ENCODE measurements at regions not wholly inside any gene's neighbourhood (a gene's known extent, or its start where the extent isn't known, plus 50 kb on each side); places are given as distances from the start of the nearest gene placed in this dataset.
A peak's percentile ranks its signal among the peaks of the same experiment; 100 is the strongest.
"Not testable (repeated sequence)": the region's sequence is repeated elsewhere in the genome, so short reads cannot be mapped to it uniquely, and the experiment has no call there.

- H3K27ac ChIP-seq (ENCODE audit: low read depth, low read length): no peak overlapping the region
- H3K4me3 ChIP-seq (ENCODE audit: low read length): no peak overlapping the region
- no peaks in the 10 kb centered on the region for H3K27me3 ChIP-seq (ENCODE audit: control insufficient read depth, low read length)
- no peaks in the 10 kb centered on the region for H3K9me3 ChIP-seq (ENCODE audit: control insufficient read depth, insufficient read depth, low read length)
- H4K20me1 ChIP-seq (ENCODE audit: control insufficient read depth, insufficient read depth, low read depth, low read length): no peaks in the 10 kb centered on the region
- TF ChIP-seq EZH2phosphoT487 (IDR thresholded peaks at IDR 0.05; ENCODE audit: borderline replicate concordance, low read length) (no peak), CTCF (IDR thresholded peaks at IDR 0.05; ENCODE audit: low read depth, low read length, poor library complexity, severe bottlenecking) (no peak)
- no peaks in the 10 kb centered on the region for H3K4me1 ChIP-seq (ENCODE audit: control insufficient read depth, low read length)
- H3F3A ChIP-seq (ENCODE audit: control insufficient read depth, insufficient read depth): no peaks in the 10 kb centered on the region
- no peaks in the 10 kb centered on the region for H3K36me3 ChIP-seq (ENCODE audit: control insufficient read depth, low read length)
- H3K4me2 ChIP-seq (ENCODE audit: low read length): no peak overlapping the region
- H3K79me2 ChIP-seq (ENCODE audit: control insufficient read depth, low read length): no peaks in the 10 kb centered on the region
- H3K9me2 ChIP-seq (replicated peaks; ENCODE audit: control insufficient read depth, low read length): no peaks in the 10 kb centered on the region
Measured at GRCh38 chr1:222181191-222181590, 366.7 kb downstream of the HHIPL2 start.

- not testable (repeated sequence) for H4K20me1 ChIP-seq (ENCODE audit: control insufficient read depth, insufficient read depth, low read depth, low read length); H3K4me1 ChIP-seq (ENCODE audit: control insufficient read depth, low read length); H3K4me3 ChIP-seq (ENCODE audit: low read length); H3K9me3 ChIP-seq (ENCODE audit: control insufficient read depth, insufficient read depth, low read length); H3K9me2 ChIP-seq (replicated peaks; ENCODE audit: control insufficient read depth, low read length); H3K4me2 ChIP-seq (ENCODE audit: low read length); H3K27me3 ChIP-seq (ENCODE audit: control insufficient read depth, low read length); H3K27ac ChIP-seq (ENCODE audit: low read depth, low read length); H3F3A ChIP-seq (ENCODE audit: control insufficient read depth, insufficient read depth); H3K36me3 ChIP-seq (ENCODE audit: control insufficient read depth, low read length); H3K79me2 ChIP-seq (ENCODE audit: control insufficient read depth, low read length)
Measured at GRCh38 chr1:222177496-222177895, 370.4 kb downstream of the HHIPL2 start.

GRCh38 chr1:222171005-222171404 is 376.9 kb downstream of the HHIPL2 start:
- Histone ChIP-seq H3K27me3 (ENCODE audit: control insufficient read depth, low read length) (no peaks in the 10 kb centered on the region), H4K20me1 (ENCODE audit: control insufficient read depth, insufficient read depth, low read depth, low read length) (no peaks in the 10 kb centered on the region), H3K9me3 (ENCODE audit: control insufficient read depth, insufficient read depth, low read length) (no peaks in the 10 kb centered on the region), H3F3A (ENCODE audit: control insufficient read depth, insufficient read depth) (no peaks in the 10 kb centered on the region), H3K27ac (ENCODE audit: low read depth, low read length) (no peak overlapping the region), H3K79me2 (ENCODE audit: control insufficient read depth, low read length) (no peaks in the 10 kb centered on the region), H3K36me3 (ENCODE audit: control insufficient read depth, low read length) (no peaks in the 10 kb centered on the region), H3K4me1 (ENCODE audit: control insufficient read depth, low read length) (no peaks in the 10 kb centered on the region), H3K4me2 (ENCODE audit: low read length) (no peak overlapping the region), H3K9me2 (replicated peaks; ENCODE audit: control insufficient read depth, low read length) (no peaks in the 10 kb centered on the region), H3K4me3 (ENCODE audit: low read length) (no peak overlapping the region)
- TF ChIP-seq EZH2phosphoT487 (IDR thresholded peaks at IDR 0.05; ENCODE audit: borderline replicate concordance, low read length) (no peak), CTCF (IDR thresholded peaks at IDR 0.05; ENCODE audit: low read depth, low read length, poor library complexity, severe bottlenecking) (peak; percentile 55)

GRCh38 chr1:222168621-222169020 is 379.3 kb downstream of the HHIPL2 start:
- H3K9me3 ChIP-seq (ENCODE audit: control insufficient read depth, insufficient read depth, low read length): no peaks in the 10 kb centered on the region
- H3K4me1 ChIP-seq (ENCODE audit: control insufficient read depth, low read length): no peaks in the 10 kb centered on the region
- H3K4me2 ChIP-seq (ENCODE audit: low read length): no peak overlapping the region
- no peak overlapping the region for H3K4me3 ChIP-seq (ENCODE audit: low read length)
- H3K27ac ChIP-seq (ENCODE audit: low read depth, low read length): no peak overlapping the region
- no peaks in the 10 kb centered on the region for H4K20me1 ChIP-seq (ENCODE audit: control insufficient read depth, insufficient read depth, low read depth, low read length)
- no peaks in the 10 kb centered on the region for H3F3A ChIP-seq (ENCODE audit: control insufficient read depth, insufficient read depth)
- H3K9me2 ChIP-seq (replicated peaks; ENCODE audit: control insufficient read depth, low read length): no peaks in the 10 kb centered on the region
- no peaks in the 10 kb centered on the region for H3K27me3 ChIP-seq (ENCODE audit: control insufficient read depth, low read length)
- no peak for TF ChIP-seq EZH2phosphoT487 (IDR thresholded peaks at IDR 0.05; ENCODE audit: borderline replicate concordance, low read length)
- no peak for TF ChIP-seq CTCF (IDR thresholded peaks at IDR 0.05; ENCODE audit: low read depth, low read length, poor library complexity, severe bottlenecking)
- H3K36me3 ChIP-seq (ENCODE audit: control insufficient read depth, low read length): no peaks in the 10 kb centered on the region
- H3K79me2 ChIP-seq (ENCODE audit: control insufficient read depth, low read length): no peaks in the 10 kb centered on the region
